Esophagus squamous epithelium (tissue), 5 donors: ENCODE measurements at regions not wholly inside any gene's neighbourhood (a gene's known extent, or its start where the extent isn't known, plus 50 kb on each side); places are given as distances from the start of the nearest gene placed in this dataset.

Source experiments
- DNase-seq: peaks from one replicate; lab custom pipeline; 2025; lab: John Stamatoyannopoulos, UW
- H3K27ac ChIP-seq, 4 donors: fragments of 200-600 bp; sonication (generic); one replicate each; pipeline ENCODE4 v1.5.1; 2016 to 2019; ENCODE audit warnings: mild to moderate bottlenecking in 1 of 4
- H3K27me3 ChIP-seq, 4 donors: fragments of 200-600 bp; sonication (generic); 1 replicate in 3 of 4; 2 replicates in 1 of 4; pipeline versions ENCODE4 v1.5.1 to v1.6.0; 2017 to 2021; ENCODE audit warnings: antibody characterized with exemption in 1 of 4
- H3K36me3 ChIP-seq, 3 donors: fragments of 200-600 bp; sonication (generic); one replicate each; pipeline ENCODE4 v1.5.1; 2016 to 2019
- H3K4me1 ChIP-seq, 3 donors: fragments of 200-600 bp; sonication (generic); one replicate each; pipeline ENCODE4 v1.5.1; 2017 to 2019
- H3K4me3 ChIP-seq, 4 donors: fragments of 200-600 bp; sonication (generic); 1 replicate in 3 of 4; 2 replicates in 1 of 4; pipeline ENCODE4 v1.5.1; 2016 to 2019; ENCODE audit warnings: mild to moderate bottlenecking in 2 of 4, moderate library complexity in 1 of 4
- H3K9me3 ChIP-seq, 3 donors: fragments of 200-600 bp; sonication (generic); one replicate each; pipeline ENCODE4 v1.5.1; 2016 to 2019
- POLR2A ChIP-seq, 4 donors: fragments of 450-650 bp; IDR thresholded peaks; one replicate each; pipeline ENCODE4 v1.6.1; 2017; ENCODE audit warnings: antibody characterized with exemption in 4 of 4, mild to moderate bottlenecking in 4 of 4, moderate library complexity in 3 of 4
- WGBS, 2 donors: methylation state at CpG; one replicate each; pipeline ENCODE4 v1.1.5; 2018; 5-methylcytosine and 5-hydroxymethylcytosine counted together
- intact Hi-C: fragments of 100-400 bp; cut with DNase I; formaldehyde crosslinking; loops from one replicate; pipeline ENCODE4 v1.15.0; 2022
- TF ChIP-seq, protein P1 (sequence below), 6 experiments: fragments of 450-650 bp in 4 of 6; fragments of 200-600 bp in 2 of 6; sonication (generic) in 2 of 6; IDR thresholded peaks; one replicate each; pipeline ENCODE4 v1.5.1; 2016 to 2019; ENCODE audit warnings: antibody characterized with exemption in 6 of 6, mild to moderate bottlenecking in 4 of 6, moderate library complexity in 4 of 6
- donor health status: DM: yes; HTN: yes; CAD: no.

DNA sequence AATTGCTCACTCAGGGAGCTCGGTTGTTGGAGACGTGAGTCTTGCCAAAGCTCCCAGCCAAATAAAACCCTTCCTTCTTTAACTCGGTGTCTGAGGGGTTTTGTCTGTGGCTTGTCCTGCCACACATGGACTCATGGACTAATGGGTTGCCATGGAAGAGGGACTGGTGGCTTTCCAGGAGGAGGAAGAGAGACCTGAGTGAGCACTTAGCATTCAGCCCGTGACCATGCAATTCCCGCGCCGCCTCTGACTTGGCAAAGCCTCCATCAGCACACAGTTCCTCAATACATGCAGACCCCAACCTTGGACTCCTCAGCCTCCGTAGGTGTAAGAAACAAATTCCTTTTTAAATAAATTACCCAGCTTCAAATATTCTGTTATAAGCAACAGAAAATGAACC is 57.3 kb upstream of the TMEM18 start:
- 89 to 97% methylated on average over 6 of the region's 8 CpGs for WGBS, 2 donors
- H3K9me3 ChIP-seq = no peaks in the 10 kb centered on the region
- peaks cover 0 to 2% (median 1%) of the 10 kb centered on the region in 3 donors for H3K4me1 ChIP-seq
- no peak overlapping the region for H3K27ac ChIP-seq
- no peak for DNase-seq
- H3K4me3 ChIP-seq = no peak overlapping the region
- intact Hi-C loops = no loop called here
- no peaks in the 10 kb centered on the region for H3K36me3 ChIP-seq
- TF ChIP-seq, protein P1, sequence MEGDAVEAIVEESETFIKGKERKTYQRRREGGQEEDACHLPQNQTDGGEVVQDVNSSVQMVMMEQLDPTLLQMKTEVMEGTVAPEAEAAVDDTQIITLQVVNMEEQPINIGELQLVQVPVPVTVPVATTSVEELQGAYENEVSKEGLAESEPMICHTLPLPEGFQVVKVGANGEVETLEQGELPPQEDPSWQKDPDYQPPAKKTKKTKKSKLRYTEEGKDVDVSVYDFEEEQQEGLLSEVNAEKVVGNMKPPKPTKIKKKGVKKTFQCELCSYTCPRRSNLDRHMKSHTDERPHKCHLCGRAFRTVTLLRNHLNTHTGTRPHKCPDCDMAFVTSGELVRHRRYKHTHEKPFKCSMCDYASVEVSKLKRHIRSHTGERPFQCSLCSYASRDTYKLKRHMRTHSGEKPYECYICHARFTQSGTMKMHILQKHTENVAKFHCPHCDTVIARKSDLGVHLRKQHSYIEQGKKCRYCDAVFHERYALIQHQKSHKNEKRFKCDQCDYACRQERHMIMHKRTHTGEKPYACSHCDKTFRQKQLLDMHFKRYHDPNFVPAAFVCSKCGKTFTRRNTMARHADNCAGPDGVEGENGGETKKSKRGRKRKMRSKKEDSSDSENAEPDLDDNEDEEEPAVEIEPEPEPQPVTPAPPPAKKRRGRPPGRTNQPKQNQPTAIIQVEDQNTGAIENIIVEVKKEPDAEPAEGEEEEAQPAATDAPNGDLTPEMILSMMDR (IDR thresholded peaks at IDR 0.05) = no peak
- TF ChIP-seq POLR2A (IDR thresholded peaks at IDR 0.05) = no peak
- peaks cover 0 to 26% (median 0%) of the 10 kb centered on the region in 4 donors for H3K27me3 ChIP-seq

DNA sequence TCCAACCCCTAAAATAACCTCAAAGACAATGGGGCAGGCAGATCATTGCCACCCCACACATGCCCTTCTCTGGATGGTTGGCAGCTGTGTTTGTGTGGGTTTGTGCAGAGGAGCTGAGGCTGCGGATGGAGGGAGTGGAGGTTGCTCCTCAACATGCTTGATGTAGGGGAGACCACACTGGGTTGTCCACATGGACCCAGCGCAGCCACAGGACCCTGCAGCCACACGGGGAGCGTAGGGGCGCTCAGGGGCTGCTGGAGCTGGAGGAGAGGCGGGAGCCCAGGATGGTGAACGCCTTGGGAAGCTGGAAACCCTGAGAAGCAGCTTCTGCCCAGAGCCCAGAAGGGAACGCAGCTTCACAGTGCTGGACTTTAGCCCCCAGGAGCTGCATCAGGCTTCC is 56.3 kb upstream of the TMEM18 start:
- Histone ChIP-seq H3K4me1 (no peaks in the 10 kb centered on the region), H3K27ac (no peak overlapping the region), H3K36me3 (no peaks in the 10 kb centered on the region), H3K4me3 (no peak overlapping the region), H3K27me3 (peaks cover 0 to 26% (median 0%) of the 10 kb centered on the region in 4 donors), H3K9me3 (no peaks in the 10 kb centered on the region)
- intact Hi-C loops = no loop called here
- 76 to 84% methylated on average over 2 to 4 of the region's 8 CpGs for WGBS, 2 donors
- TF ChIP-seq, protein P1 (IDR thresholded peaks at IDR 0.05) = no peak
- no peak for TF ChIP-seq POLR2A (IDR thresholded peaks at IDR 0.05)
- DNase-seq = no peak

DNA sequence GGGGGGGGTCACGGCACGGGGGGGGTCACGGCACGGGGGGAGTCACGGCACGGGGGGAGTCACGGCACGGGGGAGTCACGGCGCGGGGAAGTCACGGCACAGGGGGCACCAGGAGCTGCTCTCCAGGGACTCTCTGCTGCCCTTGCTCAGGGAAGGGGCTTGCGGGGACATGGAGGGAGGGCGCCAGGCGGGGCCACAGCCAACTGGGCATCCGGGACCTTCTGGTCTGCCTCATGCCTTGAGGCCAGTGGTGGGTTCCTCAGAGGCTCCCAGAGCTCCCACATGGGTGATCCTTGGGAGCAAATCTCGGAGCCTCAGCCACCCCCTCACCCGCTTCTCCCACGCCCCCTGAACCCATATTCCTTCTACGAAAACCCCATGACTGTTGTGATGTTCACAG is 55.8 kb upstream of the TMEM18 start:
- H3K4me3 ChIP-seq = no peak overlapping the region
- H3K9me3 ChIP-seq = no peaks in the 10 kb centered on the region
- no peak overlapping the region for H3K27ac ChIP-seq
- H3K27me3 ChIP-seq = peaks cover 0 to 26% (median 0%) of the 10 kb centered on the region in 4 donors
- H3K4me1 ChIP-seq = no peaks in the 10 kb centered on the region
- TF ChIP-seq, protein P1 (IDR thresholded peaks at IDR 0.05) = no peak
- TF ChIP-seq POLR2A (IDR thresholded peaks at IDR 0.05) = no peak
- no peak for DNase-seq
- no peaks in the 10 kb centered on the region for H3K36me3 ChIP-seq
- 77 to 100% methylated on average over 1 to 4 of the region's 20 CpGs for WGBS, 2 donors
- intact Hi-C loops = no loop called here

DNA sequence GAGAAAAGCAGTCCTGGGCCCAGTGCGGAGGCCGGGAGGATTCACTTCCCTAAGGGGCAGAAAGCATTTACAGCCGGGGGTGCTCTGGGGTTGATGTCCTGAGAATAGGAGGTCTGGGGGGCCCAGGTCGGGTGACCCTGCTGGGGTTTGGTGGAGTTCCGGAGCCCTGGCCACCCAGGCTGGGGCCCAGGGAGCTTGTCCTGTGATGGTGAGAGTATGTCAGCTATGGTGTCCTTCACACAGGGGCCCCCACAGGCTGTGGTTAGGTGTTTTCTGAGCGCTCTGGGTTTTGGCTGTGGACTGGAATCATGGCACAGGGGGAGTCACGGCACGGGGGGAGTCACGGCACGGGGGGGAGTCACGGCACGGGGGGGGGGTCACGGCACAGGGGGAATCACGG is 54.5 kb upstream of the TMEM18 start:
- Histone ChIP-seq H3K27ac (no peak overlapping the region), H3K36me3 (no peaks in the 10 kb centered on the region), H3K9me3 (no peaks in the 10 kb centered on the region), H3K4me1 (peaks cover 0 to 2% (median 0%) of the 10 kb centered on the region in 3 donors), H3K4me3 (no peak overlapping the region), H3K27me3 (peaks cover 0 to 23% (median 0%) of the 10 kb centered on the region in 4 donors)
- 43% methylated on average over 2 of the region's 14 CpGs; no CpG with 5 or more reads in 1 of the 2 donors for WGBS, 2 donors
- no peak for DNase-seq
- intact Hi-C loops = no loop called here
- no peak for TF ChIP-seq POLR2A (IDR thresholded peaks at IDR 0.05)
- TF ChIP-seq, protein P1 (IDR thresholded peaks at IDR 0.05) = no peak

DNA sequence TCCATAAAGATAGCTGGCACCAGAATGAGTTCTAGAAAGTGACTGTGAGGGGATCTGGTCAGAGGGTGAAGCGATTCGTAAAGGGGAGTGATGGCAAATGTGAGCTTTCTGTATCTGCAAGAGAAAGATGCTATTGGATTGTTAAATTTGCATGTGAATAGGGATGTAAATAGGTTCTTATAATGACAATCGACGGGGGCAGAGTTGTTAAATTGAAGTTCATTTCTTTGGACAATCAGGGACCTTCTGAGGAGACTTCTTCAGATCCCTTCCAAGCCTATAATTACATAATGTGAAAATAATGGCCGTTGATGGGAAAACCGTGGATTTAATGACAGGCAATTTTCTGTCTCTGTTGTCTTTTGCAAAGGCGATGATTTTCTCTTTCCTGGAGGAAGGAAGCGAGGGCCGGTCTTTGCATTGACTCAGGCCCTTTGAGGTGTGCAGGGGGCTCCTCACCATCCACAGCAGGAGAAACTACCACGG is 52.2 kb upstream of the TMEM18 start:
- no peak overlapping the region for H3K4me3 ChIP-seq
- TF ChIP-seq POLR2A (IDR thresholded peaks at IDR 0.05) = no peak
- TF ChIP-seq, protein P1 (IDR thresholded peaks at IDR 0.05) = no peak
- H3K27ac ChIP-seq = no peak overlapping the region
- H3K9me3 ChIP-seq = no peaks in the 10 kb centered on the region
- no peaks in the 10 kb centered on the region for H3K36me3 ChIP-seq
- peaks cover 0 to 9% (median 0%) of the 10 kb centered on the region in 3 donors for H3K4me1 ChIP-seq
- no peak for DNase-seq
- H3K27me3 ChIP-seq = peaks cover 0 to 14% (median 0%) of the 10 kb centered on the region in 4 donors
- 54 to 56% methylated on average over 10 of the region's 10 CpGs for WGBS, 2 donors
- intact Hi-C loops = no loop called here
